ENCODE measurements at regions not wholly inside any gene's neighbourhood (a gene's known extent, or its start where the extent isn't known, plus 50 kb on each side); places are given as distances from the start of the nearest gene placed in this dataset.
A peak's percentile ranks its signal among the peaks of the same experiment; 100 is the strongest.

DNA sequence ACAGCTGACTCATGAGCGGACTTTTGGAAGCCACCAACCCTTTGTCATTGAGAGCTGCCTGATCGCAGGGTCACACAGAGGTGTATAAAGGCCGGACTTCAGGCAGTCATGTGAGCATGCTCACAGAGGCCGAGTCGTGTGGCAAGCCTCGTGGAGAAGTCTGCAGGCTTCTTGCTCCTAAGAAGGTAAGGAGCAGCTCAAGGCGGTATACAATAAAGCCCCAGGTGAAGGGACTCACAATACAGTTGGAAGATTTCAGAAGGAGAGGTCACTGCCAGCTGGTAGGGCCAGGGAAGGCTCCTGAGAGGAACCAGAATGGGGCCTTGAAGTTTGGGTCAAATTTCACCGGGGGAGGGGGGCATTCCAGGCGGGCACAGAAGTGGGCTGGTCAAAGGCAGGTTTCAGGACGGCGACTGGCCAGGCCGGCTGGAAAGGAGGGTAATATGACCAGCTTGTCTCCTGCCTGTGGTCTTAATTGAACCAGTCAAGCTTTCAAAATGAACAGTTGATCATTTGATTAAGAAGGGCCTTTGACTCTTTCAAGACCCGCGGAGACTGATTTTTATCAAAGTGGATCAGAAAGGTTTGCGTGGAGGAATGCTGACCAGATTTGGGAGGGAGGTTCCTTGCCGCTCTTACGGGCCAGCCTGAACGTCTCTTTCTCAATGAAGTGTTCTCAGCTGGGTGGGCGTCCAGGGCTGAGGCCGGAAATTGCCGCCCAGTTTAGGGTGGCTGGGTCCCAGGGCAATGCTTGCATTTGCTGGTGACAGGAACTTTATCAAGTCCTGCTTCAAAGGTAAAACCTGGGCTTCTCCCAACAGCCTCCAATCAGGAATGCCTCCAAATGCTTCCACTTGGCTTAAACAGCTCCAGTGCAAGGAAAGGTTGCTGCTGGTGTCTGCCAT is 178.6 kb downstream of the EMX2 start:
- H3K36me3 Mint-ChIP-seq (ENCODE audit: unreplicated experiment), result no peaks in the 10 kb centered on the region
- no peaks in the 10 kb centered on the region for H3K4me1 Mint-ChIP-seq (ENCODE audit: unreplicated experiment)
- DNase-seq (ENCODE audit: extremely low spot score, unreplicated experiment), result no peak
- peaks cover 13% of the 10 kb centered on the region for H3K27me3 Mint-ChIP-seq (ENCODE audit: unreplicated experiment)
- no peak overlapping the region for H3K27ac Mint-ChIP-seq (ENCODE audit: unreplicated experiment)
- H3K4me3 Mint-ChIP-seq (ENCODE audit: unreplicated experiment), result no peak overlapping the region
- TF ChIP-seq, protein P1, sequence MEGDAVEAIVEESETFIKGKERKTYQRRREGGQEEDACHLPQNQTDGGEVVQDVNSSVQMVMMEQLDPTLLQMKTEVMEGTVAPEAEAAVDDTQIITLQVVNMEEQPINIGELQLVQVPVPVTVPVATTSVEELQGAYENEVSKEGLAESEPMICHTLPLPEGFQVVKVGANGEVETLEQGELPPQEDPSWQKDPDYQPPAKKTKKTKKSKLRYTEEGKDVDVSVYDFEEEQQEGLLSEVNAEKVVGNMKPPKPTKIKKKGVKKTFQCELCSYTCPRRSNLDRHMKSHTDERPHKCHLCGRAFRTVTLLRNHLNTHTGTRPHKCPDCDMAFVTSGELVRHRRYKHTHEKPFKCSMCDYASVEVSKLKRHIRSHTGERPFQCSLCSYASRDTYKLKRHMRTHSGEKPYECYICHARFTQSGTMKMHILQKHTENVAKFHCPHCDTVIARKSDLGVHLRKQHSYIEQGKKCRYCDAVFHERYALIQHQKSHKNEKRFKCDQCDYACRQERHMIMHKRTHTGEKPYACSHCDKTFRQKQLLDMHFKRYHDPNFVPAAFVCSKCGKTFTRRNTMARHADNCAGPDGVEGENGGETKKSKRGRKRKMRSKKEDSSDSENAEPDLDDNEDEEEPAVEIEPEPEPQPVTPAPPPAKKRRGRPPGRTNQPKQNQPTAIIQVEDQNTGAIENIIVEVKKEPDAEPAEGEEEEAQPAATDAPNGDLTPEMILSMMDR (IDR thresholded peaks at IDR 0.05), result no peak
- H3K9me3 Mint-ChIP-seq (ENCODE audit: unreplicated experiment), result no peaks in the 10 kb centered on the region

DNA sequence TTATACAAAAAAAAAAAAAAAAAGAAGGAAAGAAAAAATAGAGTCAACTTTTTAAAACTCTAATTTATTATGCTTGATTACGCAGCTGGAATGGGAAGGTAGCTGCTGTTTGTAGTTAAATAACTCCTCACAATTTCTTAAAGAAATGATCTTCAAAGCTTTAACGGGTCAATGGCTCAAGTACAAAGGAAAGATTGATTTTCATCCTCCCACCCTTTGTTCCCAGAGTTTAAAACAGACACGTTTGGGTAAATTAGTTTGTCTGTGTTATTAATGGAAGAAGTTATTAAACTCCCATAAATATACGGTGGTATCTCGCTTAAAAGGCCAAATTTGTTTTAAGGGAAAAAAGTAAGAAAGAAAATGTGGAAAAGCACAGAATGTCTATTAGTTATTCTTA is 179.3 kb downstream of the EMX2 start:
- H3K27ac Mint-ChIP-seq (ENCODE audit: unreplicated experiment), result no peak overlapping the region

DNA sequence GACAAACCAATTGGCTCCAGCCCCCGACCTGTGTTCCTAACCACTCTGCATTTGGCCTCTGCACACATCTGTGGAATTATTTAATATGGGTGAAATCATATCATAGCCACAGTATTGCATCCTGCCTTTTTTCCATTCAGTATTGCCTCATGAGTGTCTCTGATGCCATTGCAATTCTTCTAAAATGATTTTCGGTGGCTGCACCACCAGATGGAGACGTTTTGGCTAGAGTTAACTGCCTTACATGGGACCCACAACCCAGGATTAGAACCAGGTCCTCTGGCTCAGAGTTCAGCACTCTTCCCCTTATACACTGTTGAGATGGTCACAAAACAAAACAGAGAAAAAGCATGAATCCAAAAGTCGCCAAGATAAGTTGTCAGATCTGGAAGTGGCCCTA is 180.8 kb downstream of the EMX2 start:
- Mint-ChIP-seq H3K4me1 (ENCODE audit: unreplicated experiment) (no peaks in the 10 kb centered on the region), H3K36me3 (ENCODE audit: unreplicated experiment) (no peaks in the 10 kb centered on the region), H3K27ac (ENCODE audit: unreplicated experiment) (no peak overlapping the region), H3K4me3 (ENCODE audit: unreplicated experiment) (no peak overlapping the region), H3K27me3 (ENCODE audit: unreplicated experiment) (peaks cover 21% of the 10 kb centered on the region), H3K9me3 (ENCODE audit: unreplicated experiment) (no peaks in the 10 kb centered on the region)
- DNase-seq (ENCODE audit: extremely low spot score, unreplicated experiment), result peak; percentile 11
- TF ChIP-seq, protein P1 (IDR thresholded peaks at IDR 0.05), result no peak

More for the DNA sequence above, 179.3 kb downstream of the EMX2 start:
- Mint-ChIP-seq H3K4me1 (ENCODE audit: unreplicated experiment) (no peaks in the 10 kb centered on the region), H3K4me3 (ENCODE audit: unreplicated experiment) (no peak overlapping the region), H3K27me3 (ENCODE audit: unreplicated experiment) (peaks cover 13% of the 10 kb centered on the region), H3K36me3 (ENCODE audit: unreplicated experiment) (no peaks in the 10 kb centered on the region), H3K9me3 (ENCODE audit: unreplicated experiment) (no peaks in the 10 kb centered on the region)
- TF ChIP-seq, protein P1 (IDR thresholded peaks at IDR 0.05), result no peak
- no peak for DNase-seq (ENCODE audit: extremely low spot score, unreplicated experiment)

DNA sequence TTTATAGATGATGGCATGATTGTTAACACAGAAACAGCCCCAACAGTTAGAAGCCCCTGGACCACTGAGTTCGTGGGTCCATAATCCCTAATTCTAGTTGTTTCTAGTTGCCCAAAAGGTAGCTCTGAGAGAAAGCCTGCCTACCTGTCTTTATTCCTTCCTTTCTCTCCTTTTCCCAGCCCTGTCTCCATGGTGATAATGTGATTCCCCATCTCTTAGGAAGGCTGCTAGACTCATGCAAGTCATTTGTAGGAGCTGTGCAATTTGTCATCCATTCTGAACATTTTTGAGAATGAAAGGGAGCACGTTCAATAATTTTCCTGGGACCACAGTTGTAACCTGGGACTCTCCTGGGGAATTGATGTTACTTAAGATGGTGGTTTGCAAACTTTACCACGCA is 183.4 kb downstream of the EMX2 start:
- no peak for DNase-seq (ENCODE audit: extremely low spot score, unreplicated experiment)
- Mint-ChIP-seq H3K36me3 (ENCODE audit: unreplicated experiment) (no peaks in the 10 kb centered on the region), H3K4me3 (ENCODE audit: unreplicated experiment) (no peak overlapping the region), H3K4me1 (ENCODE audit: unreplicated experiment) (no peaks in the 10 kb centered on the region), H3K9me3 (ENCODE audit: unreplicated experiment) (no peaks in the 10 kb centered on the region), H3K27me3 (ENCODE audit: unreplicated experiment) (peaks cover 31% of the 10 kb centered on the region), H3K27ac (ENCODE audit: unreplicated experiment) (no peak overlapping the region)
- TF ChIP-seq, protein P1 (IDR thresholded peaks at IDR 0.05), result no peak

DNA sequence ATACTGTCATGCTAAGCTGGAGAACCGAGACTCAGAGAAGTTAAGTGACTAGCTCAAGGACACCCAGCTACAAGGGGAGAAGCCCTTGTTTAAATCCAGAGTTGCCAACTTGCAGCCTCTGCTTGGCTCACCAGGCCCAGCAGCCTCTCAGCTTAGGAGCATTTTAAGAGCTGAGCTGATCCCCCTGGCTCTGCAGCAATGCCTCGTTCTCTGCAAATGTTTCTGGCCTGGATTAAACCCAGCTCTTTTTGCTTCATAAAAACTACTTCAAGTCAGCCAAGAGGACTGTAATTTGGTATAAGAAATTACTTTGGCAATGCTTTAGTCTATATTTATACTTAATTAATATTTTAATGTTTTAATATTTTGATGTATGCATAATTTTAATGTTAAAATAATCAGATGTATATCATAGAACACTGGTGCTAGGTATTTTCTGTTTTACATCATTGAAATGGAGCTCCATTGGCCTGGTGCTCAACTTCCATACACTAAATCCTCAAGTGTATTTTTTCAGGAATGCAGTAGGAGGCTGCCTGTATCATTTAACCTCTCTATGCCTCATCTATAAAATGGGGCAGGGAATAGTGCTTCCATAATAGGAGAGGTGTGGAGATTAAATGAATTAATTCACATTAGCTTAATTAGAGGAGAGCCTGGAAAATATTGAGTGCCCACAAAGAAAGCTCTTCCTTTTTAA is 184.2 kb downstream of the EMX2 start:
- Mint-ChIP-seq H3K9me3 (ENCODE audit: unreplicated experiment) (no peaks in the 10 kb centered on the region), H3K4me1 (ENCODE audit: unreplicated experiment) (no peaks in the 10 kb centered on the region)

More for the DNA sequence above, 184.2 kb downstream of the EMX2 start:
- Mint-ChIP-seq H3K27me3 (ENCODE audit: unreplicated experiment) (peaks cover 38% of the 10 kb centered on the region), H3K27ac (ENCODE audit: unreplicated experiment) (no peak overlapping the region), H3K4me3 (ENCODE audit: unreplicated experiment) (no peak overlapping the region), H3K36me3 (ENCODE audit: unreplicated experiment) (no peaks in the 10 kb centered on the region)
- TF ChIP-seq, protein P1 (IDR thresholded peaks at IDR 0.05), result no peak
- peak; percentile 23 for DNase-seq (ENCODE audit: extremely low spot score, unreplicated experiment)
